Endodermal cell (in vitro differentiated cells): ENCODE measurements at regions not wholly inside any gene's neighbourhood (a gene's known extent, or its start where the extent isn't known, plus 50 kb on each side); places are given as distances from the start of the nearest gene placed in this dataset.

ENCODE experiments used
- DNase-seq: peaks from one replicate; pipeline ENCODE4 v3.0.0-alpha.2; 2017
- H3K27ac ChIP-seq: 2 replicates; pipeline ENCODE4 v1.5.1; 2013; ENCODE audit warnings: mild to moderate bottlenecking, low read depth, low read length, moderate library complexity
- H3K27me3 ChIP-seq: 2 replicates; pipeline ENCODE4 v1.6.1; 2013; ENCODE audit warnings: mild to moderate bottlenecking, low read length, moderate library complexity; ENCODE audit not compliant: insufficient read depth, control insufficient read depth, poor library complexity, severe bottlenecking
- H3K36me3 ChIP-seq: 2 replicates; pipeline ENCODE4 v1.7.0; 2013; ENCODE audit warnings: mild to moderate bottlenecking, low read length, moderate library complexity; ENCODE audit not compliant: control insufficient read depth, insufficient read depth
- H3K4me1 ChIP-seq: one replicate; pipeline ENCODE4 v1.7.0; 2013; ENCODE audit warnings: low read length; ENCODE audit not compliant: control insufficient read depth, insufficient read depth
- H3K4me3 ChIP-seq: 2 replicates; pipeline ENCODE4 v1.5.1; 2013; ENCODE audit warnings: mild to moderate bottlenecking, low read length, moderate library complexity
- H3K9ac ChIP-seq: 2 replicates; pipeline ENCODE4 v1.6.1; 2013; ENCODE audit warnings: mild to moderate bottlenecking, low read length, moderate library complexity; ENCODE audit not compliant: poor library complexity, severe bottlenecking; ENCODE audit errors: extremely low read depth
- H3K9me3 ChIP-seq: 2 replicates; pipeline ENCODE4 v1.6.1; 2013; ENCODE audit warnings: mild to moderate bottlenecking, low read length, moderate library complexity; ENCODE audit not compliant: control insufficient read depth
- H3K27ac Mint-ChIP-seq: 2 replicates; pipeline ENCODE4 v1.8.0; 2020; ENCODE audit warnings: mixed read lengths
- H3K27me3 Mint-ChIP-seq: 2 replicates; pipeline ENCODE4 v1.8.0; 2021; ENCODE audit warnings: mild to moderate bottlenecking, mixed read lengths; ENCODE audit not compliant: insufficient read depth
- H3K36me3 Mint-ChIP-seq: 2 replicates; pipeline ENCODE4 v1.8.0; 2020; ENCODE audit warnings: low read depth, mixed read lengths
- H3K4me1 Mint-ChIP-seq: 2 replicates; pipeline ENCODE4 v1.8.0; 2020; ENCODE audit warnings: mixed read lengths
- H3K4me3 Mint-ChIP-seq: 2 replicates; pipeline ENCODE4 v1.8.0; 2020; ENCODE audit warnings: mild to moderate bottlenecking, moderate library complexity, mixed read lengths
- H3K9me3 Mint-ChIP-seq: 2 replicates; pipeline ENCODE4 v1.8.0; 2020; ENCODE audit warnings: mild to moderate bottlenecking, mixed read lengths
- CTCF ChIP-seq: fragments of 200-600 bp; sonication (generic); conservative IDR thresholded peaks from 2 replicates; pipeline ENCODE4 v1.5.0; 2021; ENCODE audit warnings: antibody characterized with exemption, mild to moderate bottlenecking
- WGBS, 2 experiments: methylation state at CpG; one replicate each; pipeline versions ENCODE4 v1.1.5 to v1.1.7; 2013; ENCODE audit warnings: missing lambda C conversion rate in 2 of 2, mixed read lengths in 1 of 2; ENCODE audit not compliant: insufficient coverage in 1 of 2, insufficient read length in 1 of 2; 5-methylcytosine and 5-hydroxymethylcytosine counted together

GRCh38 chr19:28319227-28319626, 893.7 kb downstream of the UQCRFS1 start:
- H3K4me1 Mint-ChIP-seq = peaks cover 68% of the 10 kb centered on the region

GRCh38 chr19:28318469-28319179, 894.3 kb downstream of the UQCRFS1 start:
- WGBS, 2 experiments = 79 to 91% methylated on average over 7 to 9 of the region's 9 CpGs

More at GRCh38 chr19:28319227-28319626, 893.7 kb downstream of the UQCRFS1 start:
- no peaks in the 10 kb centered on the region for H3K36me3 ChIP-seq
- H3K9ac ChIP-seq = no peak overlapping the region
- Mint-ChIP-seq H3K27me3 (no peaks in the 10 kb centered on the region), H3K27ac (no peak overlapping the region), H3K36me3 (no peaks in the 10 kb centered on the region), H3K4me3 (no peak overlapping the region), H3K9me3 (no peaks in the 10 kb centered on the region)
- no peak overlapping the region for H3K4me3 ChIP-seq
- no peak for DNase-seq
- TF ChIP-seq CTCF = no peak
- no peaks in the 10 kb centered on the region for H3K9me3 ChIP-seq
- WGBS, 2 experiments = 80% methylated on average over 2 of the region's 2 CpGs; no CpG with 5 or more reads in 1 of the 2 experiments
- no peak overlapping the region for H3K27ac ChIP-seq
- peaks cover 15% of the 10 kb centered on the region for H3K4me1 ChIP-seq
- no peaks in the 10 kb centered on the region for H3K27me3 ChIP-seq

GRCh38 chr19:28316464-28316863, 896.5 kb downstream of the UQCRFS1 start:
- H3K4me3 ChIP-seq = no peak overlapping the region
- H3K27me3 Mint-ChIP-seq = no peaks in the 10 kb centered on the region
- H3K27me3 ChIP-seq = no peaks in the 10 kb centered on the region
- no peaks in the 10 kb centered on the region for H3K36me3 Mint-ChIP-seq
- H3K4me3 Mint-ChIP-seq = no peak overlapping the region
- no peaks in the 10 kb centered on the region for H3K36me3 ChIP-seq
- no peak for DNase-seq
- H3K9me3 Mint-ChIP-seq = no peaks in the 10 kb centered on the region
- no peak overlapping the region for H3K27ac Mint-ChIP-seq
- no peak overlapping the region for H3K27ac ChIP-seq
- H3K4me1 ChIP-seq = peaks cover 5% of the 10 kb centered on the region
- H3K9me3 ChIP-seq = no peaks in the 10 kb centered on the region
- no peak overlapping the region for H3K9ac ChIP-seq
- WGBS, 2 experiments = 84 to 92% methylated on average over 4 to 7 of the region's 7 CpGs
- no peak for TF ChIP-seq CTCF
- peaks cover 52% of the 10 kb centered on the region for H3K4me1 Mint-ChIP-seq

More at GRCh38 chr19:28318469-28319179, 894.3 kb downstream of the UQCRFS1 start:
- peaks cover 12% of the 10 kb centered on the region for H3K4me1 ChIP-seq
- no peak for TF ChIP-seq CTCF
- Mint-ChIP-seq H3K4me1 (peaks cover 67% of the 10 kb centered on the region), H3K27me3 (no peaks in the 10 kb centered on the region), H3K27ac (no peak overlapping the region), H3K4me3 (no peak overlapping the region), H3K9me3 (no peaks in the 10 kb centered on the region), H3K36me3 (no peaks in the 10 kb centered on the region)
- H3K27me3 ChIP-seq = no peaks in the 10 kb centered on the region
- no peak overlapping the region for H3K9ac ChIP-seq
- DNase-seq = no peak
- H3K36me3 ChIP-seq = no peaks in the 10 kb centered on the region
- H3K9me3 ChIP-seq = no peaks in the 10 kb centered on the region
- no peak overlapping the region for H3K4me3 ChIP-seq
- H3K27ac ChIP-seq = no peak overlapping the region
